Astrocyte of the spinal cord (primary cell): ENCODE measurements at regions not wholly inside any gene's neighbourhood (a gene's known extent, or its start where the extent isn't known, plus 50 kb on each side); places are given as distances from the start of the nearest gene placed in this dataset.

Source experiments
- DNase-seq: peaks from one replicate; pipeline ENCODE4 v3.0.0; 2011; ENCODE audit warnings: low read depth, low spot score
- H3K4me3 ChIP-seq: 2 replicates; pipeline ENCODE4 v1.5.1; 2011; ENCODE audit warnings: low read depth, mild to moderate bottlenecking, low read length, moderate library complexity
- CTCF ChIP-seq: IDR thresholded peaks from 2 replicates; pipeline ENCODE4 v1.5.1; 2012; ENCODE audit warnings: low read depth, mild to moderate bottlenecking, low read length, inconsistent platforms
- in situ Hi-C: cut with HindIII; loops from 2 replicates; pipeline ENCODE4 v1.10.0; 2017; ENCODE audit warnings: low sequenced_read_pairs

GRCh38 chr11:19578871-19579270, 133.8 kb upstream of the NAV2 start:
- no peak overlapping the region for H3K4me3 ChIP-seq
- in situ Hi-C loops, result no loop called here
- no peak for DNase-seq
- TF ChIP-seq CTCF, result no peak

- DNase-seq, result peak; percentile 85
- TF ChIP-seq CTCF, result no peak
- H3K4me3 ChIP-seq, result no peak overlapping the region
- in situ Hi-C loops, result no loop called here
These were observed 134.5 kb upstream of the NAV2 start for GRCh38 chr11:19577976-19578619.

GRCh38 chr11:19577391-19577975, 135.2 kb upstream of the NAV2 start:
- no peak for TF ChIP-seq CTCF
- in situ Hi-C loops, result no loop called here
- H3K4me3 ChIP-seq, result no peak overlapping the region
- no peak for DNase-seq

GRCh38 chr11:19576903-19577302, 135.7 kb upstream of the NAV2 start:
- no peak overlapping the region for H3K4me3 ChIP-seq
- no peak for TF ChIP-seq CTCF
- no peak for DNase-seq
- in situ Hi-C loops, result no loop called here

- in situ Hi-C loops, result no loop called here
- no peak overlapping the region for H3K4me3 ChIP-seq
- no peak for TF ChIP-seq CTCF
- DNase-seq, result no peak
These were observed 136.6 kb upstream of the NAV2 start for GRCh38 chr11:19576054-19576453.

- TF ChIP-seq CTCF, result no peak
- in situ Hi-C loops, result no loop called here
- DNase-seq, result no peak
- no peak overlapping the region for H3K4me3 ChIP-seq
These were observed 137.7 kb upstream of the NAV2 start for GRCh38 chr11:19574916-19575315.

- in situ Hi-C loops, result no loop called here
- TF ChIP-seq CTCF, result no peak
- no peak for DNase-seq
- no peak overlapping the region for H3K4me3 ChIP-seq
These were observed 139.0 kb upstream of the NAV2 start for GRCh38 chr11:19573666-19574065.
